K562 (cell line): ENCODE measurements at regions not wholly inside any gene's neighbourhood (a gene's known extent, or its start where the extent isn't known, plus 50 kb on each side); places are given as distances from the start of the nearest gene placed in this dataset.

Source experiments
- ATAC-seq: fragments of 200-7000 bp; cut with Tn5 transposase; 3 replicates; pipeline ENCODE4 v1.9.1; 2020; ENCODE audit warnings: moderate library complexity
- BruUV-seq: library from RNA; stranded (reverse); fragments of 400-500 nt; replicated peaks from 2 replicates; lab custom pipeline; 2021; lab: Mats Ljungman, UMichigan
- CTCF ChIA-PET: fragments of 300-600 bp; formaldehyde crosslinking; extraction: SDS; loops from one replicate; lab custom pipeline; 2021; ENCODE audit warnings: low intra/inter-chr PET ratio; lab: Yijun Ruan, JAX
- POLR2A ChIA-PET: fragments of 300-600, 350-650 bp; sonication (Branson Sonifier 250); formaldehyde crosslinking; extraction: SDS; loops from one replicate; lab custom pipeline; 2021; ENCODE audit warnings: antibody characterized with exemption, inconsistent platforms; lab: Yijun Ruan, JAX
- DNase-seq, 4 experiments: peaks; one replicate each; pipeline versions ENCODE4 v3.0.0 to v3.0.0-alpha.2; 2011 to 2018; ENCODE audit warnings: low spot score in 3 of 4, mixed read lengths in 3 of 4; ENCODE audit errors: extremely low read depth in 1 of 4
- FAIRE-seq: peaks from 2 replicates; lab custom pipeline; 2011; peaks lifted over from hg19 to GRCh38; lab: Jason Lieb, UNC
- H2AFZ ChIP-seq: 2 replicates; pipeline ENCODE4 v1.6.0; 2011; ENCODE audit warnings: low read depth, low read length, control low read depth, inconsistent platforms
- H3K27ac ChIP-seq: fragments of 200-600 bp; 3 replicates; pipeline ENCODE4 v1.8.0; 2011; ENCODE audit warnings: low read depth, mild to moderate bottlenecking, control low read depth, inconsistent platforms, low read length, moderate library complexity, mixed read lengths; ENCODE audit errors: extremely low read depth
- H3K27me3 ChIP-seq, 2 experiments: fragments of 300-600 bp in 1 of 2; 2 replicates in 1 of 2; 3 replicates in 1 of 2; pipeline versions ENCODE4 v1.6.0 to v1.8.0; 2011; ENCODE audit warnings: inconsistent platforms in 2 of 2, low read length in 2 of 2, mild to moderate bottlenecking in 1 of 2, mixed read lengths in 1 of 2, moderate library complexity in 1 of 2; ENCODE audit not compliant: control insufficient read depth in 2 of 2, insufficient read depth in 2 of 2
- H3K36me3 ChIP-seq: fragments of 300-600 bp; 3 replicates; pipeline ENCODE4 v1.8.0; 2011; ENCODE audit warnings: mild to moderate bottlenecking, low read length, inconsistent platforms; ENCODE audit not compliant: control insufficient read depth, insufficient read depth
- H3K4me1 ChIP-seq, 2 experiments: fragments of 200-600 bp in 1 of 2; replicated peaks in 1 of 2; 2 replicates in 1 of 2; 3 replicates in 1 of 2; pipeline versions ENCODE4 v1.5.1 to v1.8.0; 2011; ENCODE audit warnings: inconsistent platforms in 2 of 2, low read length in 2 of 2, mild to moderate bottlenecking in 1 of 2, mixed read lengths in 1 of 2, moderate library complexity in 1 of 2; ENCODE audit not compliant: control insufficient read depth in 2 of 2, insufficient read depth in 2 of 2
- H3K4me2 ChIP-seq: 2 replicates; pipeline ENCODE4 v1.6.1; 2011; ENCODE audit warnings: low read length, control low read depth, inconsistent platforms, mixed read lengths; ENCODE audit not compliant: insufficient read depth
- H3K4me3 ChIP-seq: fragments of 200-600 bp; sonication (generic), shearing (Covaris generic); 2 replicates; pipeline ENCODE4 v1.5.1; 2016; ENCODE audit warnings: control low read depth, inconsistent platforms
- H3K79me2 ChIP-seq: fragments of 200-600 bp; 3 replicates; pipeline ENCODE4 v1.8.0; 2011; ENCODE audit warnings: low read length, inconsistent platforms; ENCODE audit not compliant: control insufficient read depth, insufficient read depth
- H3K9ac ChIP-seq, 2 experiments: 2 replicates each; pipeline versions ENCODE4 v1.6.0 to v1.6.1; 2011; ENCODE audit warnings: low read depth in 2 of 2, low read length in 2 of 2, control low read depth in 1 of 2, inconsistent platforms in 1 of 2, mild to moderate bottlenecking in 1 of 2, mixed read lengths in 1 of 2; ENCODE audit not compliant: insufficient read depth in 1 of 2
- H3K9me1 ChIP-seq: one replicate; pipeline ENCODE4 v1.6.0; 2011; ENCODE audit warnings: inconsistent platforms, mild to moderate bottlenecking, low read length, moderate library complexity; ENCODE audit not compliant: control insufficient read depth, insufficient read depth
- H3K9me3 ChIP-seq: replicated peaks from 2 replicates; pipeline ENCODE4 v1.5.1; 2011; ENCODE audit warnings: low read depth, low read length, inconsistent platforms; ENCODE audit not compliant: control insufficient read depth, insufficient read depth
- H4K20me1 ChIP-seq: replicated peaks from 2 replicates; pipeline ENCODE4 v1.6.1; 2011; ENCODE audit warnings: low read length, inconsistent platforms, mixed read lengths; ENCODE audit not compliant: control insufficient read depth, insufficient read depth
- CAMTA2 ChIP-seq: fragments of 250-450 bp; sonication (Bioruptor Pico); conservative IDR thresholded peaks from 2 replicates; pipeline ENCODE4 v1.5.1; 2022
- CREB3L1 ChIP-seq: fragments of 450-650 bp; IDR thresholded peaks from 2 replicates; pipeline ENCODE4 v1.6.1; 2014; ENCODE audit warnings: low read depth, mild to moderate bottlenecking, moderate library complexity, borderline replicate concordance
- DLX4 ChIP-seq: fragments of 250-450 bp; sonication (Bioruptor Pico); IDR thresholded peaks from 2 replicates; pipeline ENCODE4 v1.6.1; 2021; ENCODE audit warnings: mild to moderate bottlenecking
- HMBOX1 ChIP-seq: sonication (generic); IDR thresholded peaks from 2 replicates; pipeline ENCODE4 v1.6.1; 2016
- NCOA2 ChIP-seq, 2 experiments: fragments of 450-650 bp; IDR thresholded peaks; 2 replicates each; pipeline ENCODE4 v1.6.1; 2018; ENCODE audit warnings: mild to moderate bottlenecking in 2 of 2, moderate library complexity in 1 of 2; ENCODE audit not compliant: partially characterized antibody in 2 of 2
- NR2F6 ChIP-seq: fragments of 450-650 bp; formaldehyde crosslinking; IDR thresholded peaks from 2 replicates; pipeline ENCODE4 v1.4.0; 2020; ENCODE audit warnings: mild to moderate bottlenecking
- SLC30A9 ChIP-seq: fragments of 250-450 bp; sonication (Bioruptor Pico); IDR thresholded peaks from 2 replicates; pipeline ENCODE4 v1.8.0; 2022; ENCODE audit warnings: mild to moderate bottlenecking, moderate library complexity
- ZBTB43 ChIP-seq: sonication (generic); formaldehyde crosslinking; IDR thresholded peaks from 2 replicates; pipeline ENCODE4 v1.8.0; 2023; ENCODE audit warnings: mild to moderate bottlenecking, missing genetic modification reagents
- ZNF316 ChIP-seq: fragments of 450-650 bp; IDR thresholded peaks from 2 replicates; pipeline ENCODE4 v1.6.1; 2016
- ZNF407 ChIP-seq: fragments of 450-650 bp; IDR thresholded peaks from 2 replicates; pipeline ENCODE4 v1.6.1; 2016; ENCODE audit warnings: low read depth
- ZNF507 ChIP-seq: conservative IDR thresholded peaks from 2 replicates; pipeline ENCODE4 v1.6.1; 2017; ENCODE audit warnings: missing genetic modification characterization, missing compliant biosample characterization
- ZNF696 ChIP-seq: fragments of 250-450 bp; sonication (Bioruptor Pico); conservative IDR thresholded peaks from 2 replicates; pipeline ENCODE4 v1.4.0; 2020; ENCODE audit warnings: mild to moderate bottlenecking, moderate library complexity
- WGBS: fragments of 100-300 bp; shearing (Covaris generic); methylation state at CpG from one replicate; pipeline ENCODE4 v1.1.6; 2016; ENCODE audit warnings: low coverage, mixed read lengths; ENCODE audit not compliant: insufficient coverage; ENCODE audit errors: missing lambda C conversion rate; 5-methylcytosine and 5-hydroxymethylcytosine counted together
- in situ Hi-C: fragments of 300-500 bp; cut with MboI; formaldehyde crosslinking; loops from 4 replicates; pipeline ENCODE4 v1.15.0; 2018; ENCODE audit warnings: inconsistent platforms, mixed read lengths
- intact Hi-C: fragments of 100-400 bp; cut with micrococcal nuclease; formaldehyde crosslinking; loops from 2 replicates; pipeline ENCODE4 v1.14.2; 2022

GRCh38 chr5:99955006-99955405 lies 580.2 kb upstream of the FAM174A start:
- Histone ChIP-seq H3K4me3 (no peak overlapping the region), H4K20me1 (no peaks in the 10 kb centered on the region), H3K27me3 (no peaks in the 10 kb centered on the region), H3K79me2 (no peaks in the 10 kb centered on the region), H3K36me3 (no peaks in the 10 kb centered on the region), H3K4me1 (no peaks in the 10 kb centered on the region), H2AFZ (no peak overlapping the region), H3K9me1 (no peaks in the 10 kb centered on the region), H3K4me2 (no peak overlapping the region), H3K9ac (no peak overlapping the region), H3K9me3 (no peaks in the 10 kb centered on the region), H3K27ac (no peak overlapping the region)
- BruUV-seq = no TSS peak
- CTCF ChIA-PET = no interaction called here
- FAIRE-seq (no peak), ATAC-seq (no peak), DNase-seq (no peak)
- intact Hi-C loops (no loop called here), in situ Hi-C loops (loop anchor here (10.0 kb wide), 1 partner anchor 310 kb away; no protein-coding TSS in a partner anchor)
- WGBS = under 1% methylated on average over 10 of the region's 10 CpGs
- POLR2A ChIA-PET = no interaction called here
- TF ChIP-seq NCOA2 (IDR thresholded peaks at IDR 0.05; ENCODE audit: partially characterized antibody in 2 of 2) = no peak
- no peak for TF ChIP-seq HMBOX1
- no peak for TF ChIP-seq ZNF316
- no peak for TF ChIP-seq CAMTA2 (CRISPR knock-in tag)
- no peak for TF ChIP-seq NR2F6 (CRISPR knock-in tag)
- no peak for TF ChIP-seq DLX4 (CRISPR knock-in tag)
- no peak for TF ChIP-seq SLC30A9 (CRISPR knock-in tag)
- TF ChIP-seq ZBTB43 (CRISPR knock-in tag) = no peak
- no peak for TF ChIP-seq ZNF407
- no peak for TF ChIP-seq ZNF696 (CRISPR knock-in tag)
- TF ChIP-seq ZNF507 = no peak
- no peak for TF ChIP-seq CREB3L1
